ENCODE measurements at regions not wholly inside any gene's neighbourhood (a gene's known extent, or its start where the extent isn't known, plus 50 kb on each side); places are given as distances from the start of the nearest gene placed in this dataset.

GRCh38 chr11:109229682-109230081, 192.3 kb upstream of the C11orf87 start:
- no peak for DNase-seq (ENCODE audit: extremely low read depth, low read depth)
- TF ChIP-seq CTCF (IDR thresholded peaks at IDR 0.05; ENCODE audit: low read depth, low read length, missing control alignments), result no peak
- no peak overlapping the region for H3K4me3 ChIP-seq (replicated peaks; ENCODE audit: low read depth, low read length)

GRCh38 chr11:109236188-109236587, 185.8 kb upstream of the C11orf87 start:
- no peak for DNase-seq (ENCODE audit: extremely low read depth, low read depth)
- H3K4me3 ChIP-seq (replicated peaks; ENCODE audit: low read depth, low read length), result no peak overlapping the region
- TF ChIP-seq CTCF (IDR thresholded peaks at IDR 0.05; ENCODE audit: low read depth, low read length, missing control alignments), result no peak

- no peak for DNase-seq (ENCODE audit: extremely low read depth, low read depth)
- TF ChIP-seq CTCF (IDR thresholded peaks at IDR 0.05; ENCODE audit: low read depth, low read length, missing control alignments), result no peak
- H3K4me3 ChIP-seq (replicated peaks; ENCODE audit: low read depth, low read length), result no peak overlapping the region
Measured at GRCh38 chr11:109236696-109237095, 185.3 kb upstream of the C11orf87 start.

GRCh38 chr11:109237636-109238035, 184.4 kb upstream of the C11orf87 start:
- no peak for TF ChIP-seq CTCF (IDR thresholded peaks at IDR 0.05; ENCODE audit: low read depth, low read length, missing control alignments)
- no peak for DNase-seq (ENCODE audit: extremely low read depth, low read depth)

DNA sequence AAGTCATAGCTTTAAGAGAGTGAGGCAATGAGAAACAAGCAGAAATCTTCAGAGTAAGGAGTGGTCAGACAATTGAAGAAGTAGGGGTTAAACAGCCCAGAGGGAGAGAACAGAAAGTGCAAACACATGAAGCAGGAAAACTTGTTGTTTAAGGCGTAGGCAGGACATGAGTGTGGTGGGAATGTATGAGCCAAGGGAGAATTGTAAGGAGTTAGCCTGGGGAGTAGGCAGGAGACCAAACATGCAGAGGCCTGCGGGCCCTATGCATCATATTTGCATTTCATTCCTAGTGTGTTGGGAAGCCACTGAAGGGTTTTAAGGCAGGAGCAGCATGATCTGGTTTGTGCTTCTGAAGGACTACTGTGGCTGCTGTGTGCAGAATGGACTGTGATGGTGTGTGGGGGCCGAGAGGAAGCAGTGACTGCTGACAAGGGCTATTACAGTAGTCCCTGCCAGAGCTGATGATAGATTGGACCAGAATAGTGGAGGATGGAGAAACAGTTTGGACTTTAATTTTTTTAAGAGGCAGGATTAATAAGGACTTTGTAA, 179.9 kb upstream of the C11orf87 start:
- no peak for DNase-seq (ENCODE audit: extremely low read depth, low read depth)
- no peak overlapping the region for H3K4me3 ChIP-seq (replicated peaks; ENCODE audit: low read depth, low read length)
- no peak for TF ChIP-seq CTCF (IDR thresholded peaks at IDR 0.05; ENCODE audit: low read depth, low read length, missing control alignments)

More at GRCh38 chr11:109237636-109238035, 184.4 kb upstream of the C11orf87 start:
- H3K4me3 ChIP-seq (replicated peaks; ENCODE audit: low read depth, low read length), result no peak overlapping the region

DNA sequence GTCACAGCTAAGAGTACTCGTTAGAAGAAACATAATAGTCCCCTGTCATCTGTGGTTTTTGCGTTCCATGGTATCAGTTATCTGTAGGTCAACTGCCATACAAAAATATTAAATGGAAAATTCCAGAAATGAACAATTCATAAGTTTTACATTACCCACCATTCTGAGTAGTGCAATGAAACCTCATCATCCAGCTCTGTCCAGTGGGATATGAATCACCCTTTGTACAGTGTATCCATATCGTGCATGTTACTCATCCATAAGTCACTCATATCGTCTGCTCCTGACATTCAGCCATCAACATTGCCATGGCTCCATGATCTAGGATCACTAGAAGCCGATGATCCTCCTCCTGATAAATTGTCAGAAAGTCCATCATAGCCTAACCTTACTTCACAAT, 174.9 kb upstream of the C11orf87 start:
- TF ChIP-seq CTCF (IDR thresholded peaks at IDR 0.05; ENCODE audit: low read depth, low read length, missing control alignments), result no peak
- no peak for DNase-seq (ENCODE audit: extremely low read depth, low read depth)
- H3K4me3 ChIP-seq (replicated peaks; ENCODE audit: low read depth, low read length), result no peak overlapping the region

GRCh38 chr11:109249597-109249996, 172.4 kb upstream of the C11orf87 start:
- no peak for DNase-seq (ENCODE audit: extremely low read depth, low read depth)
- no peak overlapping the region for H3K4me3 ChIP-seq (replicated peaks; ENCODE audit: low read depth, low read length)
- TF ChIP-seq CTCF (IDR thresholded peaks at IDR 0.05; ENCODE audit: low read depth, low read length, missing control alignments), result no peak
